AG09309 (cell line): ENCODE measurements at regions not wholly inside any gene's neighbourhood (a gene's known extent, or its start where the extent isn't known, plus 50 kb on each side); places are given as distances from the start of the nearest gene placed in this dataset.

Experiments used
- DNase-seq: peaks from one replicate; pipeline ENCODE4 v3.0.0-alpha.2; 2010; ENCODE audit warnings: low read depth
- H3K4me3 ChIP-seq: 2 replicates; pipeline ENCODE4 v1.5.1; 2011; ENCODE audit warnings: mild to moderate bottlenecking, low read depth, low read length, moderate library complexity; ENCODE audit not compliant: control insufficient read depth
- CTCF ChIP-seq: IDR thresholded peaks from 2 replicates; pipeline ENCODE4 v1.5.1; 2011; ENCODE audit warnings: mild to moderate bottlenecking, low read depth, low read length, inconsistent platforms; ENCODE audit not compliant: insufficient read depth, control insufficient read depth; ENCODE audit errors: missing control alignments

GRCh38 chr3:2001306-2002108 is 97.2 kb upstream of the CNTN4 start:
- DNase-seq: no peak
- no peak for TF ChIP-seq CTCF
- H3K4me3 ChIP-seq: no peak overlapping the region

- TF ChIP-seq CTCF: no peak
- H3K4me3 ChIP-seq: no peak overlapping the region
- no peak for DNase-seq
Observed at GRCh38 chr3:2023959-2024358, 74.7 kb upstream of the CNTN4 start.

- H3K4me3 ChIP-seq: no peak overlapping the region
- no peak for DNase-seq
- no peak for TF ChIP-seq CTCF
Observed at GRCh38 chr3:2024713-2025112, 74.0 kb upstream of the CNTN4 start.

- H3K4me3 ChIP-seq: no peak overlapping the region
- no peak for TF ChIP-seq CTCF
- DNase-seq: no peak
Observed at GRCh38 chr3:2029559-2029958, 69.1 kb upstream of the CNTN4 start.

GRCh38 chr3:2036076-2036475 is 62.6 kb upstream of the CNTN4 start:
- TF ChIP-seq CTCF: no peak
- no peak for DNase-seq
- H3K4me3 ChIP-seq: no peak overlapping the region

- DNase-seq: no peak
- TF ChIP-seq CTCF: no peak
- H3K4me3 ChIP-seq: no peak overlapping the region
Observed at GRCh38 chr3:2041931-2042330, 56.7 kb upstream of the CNTN4 start.
